Left ventricle myocardium superior (tissue), 1 donor: ENCODE measurements at regions not wholly inside any gene's neighbourhood (a gene's known extent, or its start where the extent isn't known, plus 50 kb on each side); places are given as distances from the start of the nearest gene placed in this dataset.

ENCODE experiments used
- ATAC-seq: fragments of 200-7000 bp; cut with Tn5 transposase; one replicate; pipeline ENCODE4 v1.9.1; 2020; ENCODE audit warnings: mild to moderate bottlenecking, moderate library complexity
- DNase-seq: peaks from one replicate; pipeline ENCODE4 v3.0.0-alpha.2; 2020
- intact Hi-C: fragments of 100-400 bp; cut with micrococcal nuclease; formaldehyde crosslinking; loops from one replicate; pipeline ENCODE4 v1.11.0; 2022
- donor health status: DM: no; HTN: yes; CAD: no; lungs with severe emphysema.

GRCh38 chr1:168980180-168980579, 126.3 kb upstream of the ATP1B1 start:
- ATAC-seq (no peak), DNase-seq (no peak)
- intact Hi-C loops: no loop called here

GRCh38 chr1:168980656-168981055, 125.8 kb upstream of the ATP1B1 start:
- ATAC-seq (no peak), DNase-seq (no peak)
- intact Hi-C loops: no loop called here

GRCh38 chr1:168982778-168983177, 123.7 kb upstream of the ATP1B1 start:
- no peak for DNase-seq
- ATAC-seq: no peak
- intact Hi-C loops: no loop called here

GRCh38 chr1:168987330-168987729, 119.2 kb upstream of the ATP1B1 start:
- intact Hi-C loops: no loop called here
- ATAC-seq (no peak), DNase-seq (no peak)

- DNase-seq: no peak
- intact Hi-C loops: no loop called here
- no peak for ATAC-seq
Observed at GRCh38 chr1:168987923-168988322, 118.6 kb upstream of the ATP1B1 start.

GRCh38 chr1:168989985-168990384, 116.5 kb upstream of the ATP1B1 start:
- intact Hi-C loops: no loop called here
- ATAC-seq: no peak
- DNase-seq: no peak

GRCh38 chr1:168991667-168992475, 114.6 kb upstream of the ATP1B1 start:
- intact Hi-C loops: no loop called here
- ATAC-seq (no peak), DNase-seq (no peak)

GRCh38 chr1:169001353-169001752, 105.1 kb upstream of the ATP1B1 start:
- DNase-seq: no peak
- ATAC-seq: no peak
- intact Hi-C loops: no loop called here

GRCh38 chr1:169003864-169004516, 102.5 kb upstream of the ATP1B1 start:
- ATAC-seq (no peak), DNase-seq (peak; percentile 46)
- intact Hi-C loops: no loop called here

GRCh38 chr1:169005776-169006175, 100.7 kb upstream of the ATP1B1 start:
- DNase-seq: no peak
- ATAC-seq: no peak
- intact Hi-C loops: no loop called here

GRCh38 chr1:169009666-169010065, 96.8 kb upstream of the ATP1B1 start:
- intact Hi-C loops: no loop called here

GRCh38 chr1:169012416-169012815, 94.1 kb upstream of the ATP1B1 start:
- DNase-seq (no peak), ATAC-seq (no peak)
- intact Hi-C loops: no loop called here

More at GRCh38 chr1:169009666-169010065, 96.8 kb upstream of the ATP1B1 start:
- ATAC-seq (no peak), DNase-seq (no peak)

GRCh38 chr1:169013821-169014220, 92.7 kb upstream of the ATP1B1 start:
- DNase-seq (no peak), ATAC-seq (no peak)
- intact Hi-C loops: no loop called here

- ATAC-seq (no peak), DNase-seq (no peak)
- intact Hi-C loops: no loop called here
Observed at GRCh38 chr1:169015464-169015863, 91.0 kb upstream of the ATP1B1 start.

GRCh38 chr1:169018751-169019150, 87.7 kb upstream of the ATP1B1 start:
- intact Hi-C loops: no loop called here
- ATAC-seq (no peak), DNase-seq (no peak)

- no peak for ATAC-seq
- DNase-seq: no peak
- intact Hi-C loops: no loop called here
Observed at GRCh38 chr1:169019419-169020058, 87.0 kb upstream of the ATP1B1 start.

- intact Hi-C loops: no loop called here
Observed at GRCh38 chr1:169020684-169021083, 85.8 kb upstream of the ATP1B1 start.

GRCh38 chr1:169022648-169023047, 83.8 kb upstream of the ATP1B1 start:
- no peak for DNase-seq
- ATAC-seq: no peak
- intact Hi-C loops: no loop called here

More at GRCh38 chr1:169020684-169021083, 85.8 kb upstream of the ATP1B1 start:
- DNase-seq (no peak), ATAC-seq (no peak)

- DNase-seq (no peak), ATAC-seq (no peak)
- intact Hi-C loops: no loop called here
Observed at GRCh38 chr1:169024255-169024654, 82.2 kb upstream of the ATP1B1 start.

- intact Hi-C loops: no loop called here
- no peak for ATAC-seq
- no peak for DNase-seq
Observed at GRCh38 chr1:169024800-169025271, 81.7 kb upstream of the ATP1B1 start.
